ENCODE measurements at regions not wholly inside any gene's neighbourhood (a gene's known extent, or its start where the extent isn't known, plus 50 kb on each side); places are given as distances from the start of the nearest gene placed in this dataset.

DNA sequence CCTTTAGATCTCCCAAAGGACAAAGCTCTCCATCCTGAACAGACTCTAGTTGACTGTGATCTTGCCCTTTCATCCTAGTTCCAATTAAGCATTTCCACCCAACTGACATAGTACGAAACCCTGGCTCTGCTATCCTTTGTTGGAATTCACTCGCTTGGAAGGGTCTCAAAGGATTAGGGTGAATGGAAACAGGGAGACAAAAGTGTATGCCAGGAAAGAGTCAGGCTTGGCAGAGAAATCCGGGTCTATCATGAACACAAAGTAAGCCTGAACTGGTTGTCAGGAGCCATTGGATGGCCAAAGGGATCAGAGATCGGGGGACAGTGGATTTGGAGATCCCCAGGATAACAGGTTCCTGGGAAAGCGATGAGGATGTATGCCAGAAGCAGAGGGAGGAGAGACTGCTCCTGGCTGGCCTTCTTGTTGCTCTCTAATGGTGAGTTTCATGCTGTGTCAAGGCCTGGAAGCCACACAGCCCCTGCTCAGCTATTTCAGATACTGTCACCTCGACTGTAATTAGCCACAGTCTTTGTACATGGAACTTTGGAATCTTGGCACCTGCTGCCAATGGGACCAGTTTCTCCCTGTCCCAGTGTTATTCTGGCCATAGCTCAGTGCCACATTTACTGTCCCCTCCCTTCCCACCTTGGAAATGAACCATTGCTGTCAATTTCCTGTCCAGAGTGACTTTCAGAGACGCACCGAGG, 1168.7 kb upstream of the AUTS2 start:
- no peak for DNase-seq (ENCODE audit: low read depth in 4 of 4, low spot score in 2 of 4)

- DNase-seq (ENCODE audit: low read depth in 4 of 4, low spot score in 2 of 4) = no peak
Measured at GRCh38 chr7:68432585-68432984, 1165.7 kb upstream of the AUTS2 start.

DNA sequence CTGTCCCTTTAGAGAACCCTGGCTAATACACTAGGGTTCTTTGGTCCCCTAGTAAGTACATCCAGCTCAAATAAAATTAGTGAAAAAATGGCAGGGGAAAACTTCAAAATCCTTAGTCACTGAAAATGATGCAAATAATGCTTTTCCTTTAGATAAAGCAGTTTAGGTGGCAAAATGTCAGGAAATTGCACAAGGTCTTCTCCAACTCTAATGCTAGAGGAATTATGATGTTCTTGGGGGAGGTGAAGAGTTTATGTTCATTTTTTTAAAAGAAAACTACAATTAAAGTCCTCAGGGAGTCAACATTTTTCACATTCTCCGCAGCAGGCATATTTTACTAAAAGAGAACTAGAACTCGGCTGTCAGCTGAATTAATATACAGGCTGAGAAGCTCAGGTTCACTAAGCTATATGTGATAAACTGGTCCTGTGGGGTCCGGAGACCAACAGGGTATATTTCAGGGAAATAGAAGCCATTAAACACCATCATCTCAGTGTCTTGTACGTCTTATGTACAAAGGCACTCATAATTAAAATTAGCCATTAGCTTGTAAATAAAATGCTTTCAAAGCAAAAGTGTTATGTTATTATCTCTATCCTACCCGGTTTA, 1164.7 kb upstream of the AUTS2 start:
- no peak for DNase-seq (ENCODE audit: low read depth in 4 of 4, low spot score in 2 of 4)

GRCh38 chr7:68434857-68435256, 1163.4 kb upstream of the AUTS2 start:
- no peak for DNase-seq (ENCODE audit: low read depth in 4 of 4, low spot score in 2 of 4)

DNA sequence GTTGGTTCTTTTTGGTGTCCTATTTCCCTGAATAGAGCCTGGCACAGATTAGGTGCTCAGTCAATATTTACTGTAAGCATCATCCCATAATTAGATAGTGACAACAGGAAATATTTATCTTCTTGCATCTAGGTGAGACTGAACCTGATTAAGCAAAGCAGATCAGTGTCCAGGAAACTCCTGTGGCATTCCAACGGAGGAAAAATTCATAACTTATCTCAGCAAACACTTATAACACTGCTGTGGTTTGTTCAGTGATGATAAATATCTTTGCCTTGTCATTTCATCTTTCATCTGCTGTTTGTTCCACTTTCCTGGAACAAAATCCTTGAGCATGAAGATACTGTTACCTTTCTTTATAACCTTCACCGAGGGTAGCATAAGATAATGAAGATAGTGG, 1160.3 kb upstream of the AUTS2 start:
- no peak for DNase-seq (ENCODE audit: low read depth in 4 of 4, low spot score in 2 of 4)

GRCh38 chr7:68438811-68439210, 1159.5 kb upstream of the AUTS2 start:
- no peak for DNase-seq (ENCODE audit: low read depth in 4 of 4, low spot score in 2 of 4)

DNA sequence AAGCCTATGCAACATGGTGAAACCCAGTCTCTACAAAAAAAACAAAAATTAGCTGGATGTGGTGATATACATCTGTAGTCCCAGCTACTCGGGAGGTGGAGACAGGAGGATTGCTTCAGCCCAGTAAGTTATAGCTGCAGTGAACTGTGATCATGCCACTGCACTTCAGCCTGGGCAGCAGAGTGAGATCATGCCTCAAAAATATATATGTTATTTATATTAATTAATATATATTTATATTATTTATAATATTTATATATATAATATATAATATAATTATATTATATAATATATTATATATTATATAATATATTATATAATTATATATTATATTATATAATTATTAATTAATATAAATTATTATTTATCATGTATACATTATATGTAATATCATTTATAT, 1158.4 kb upstream of the AUTS2 start:
- DNase-seq (ENCODE audit: low read depth in 4 of 4, low spot score in 2 of 4) = no peak

GRCh38 chr7:68440866-68441265, 1157.4 kb upstream of the AUTS2 start:
- DNase-seq (ENCODE audit: low read depth in 4 of 4, low spot score in 2 of 4) = no peak

DNA sequence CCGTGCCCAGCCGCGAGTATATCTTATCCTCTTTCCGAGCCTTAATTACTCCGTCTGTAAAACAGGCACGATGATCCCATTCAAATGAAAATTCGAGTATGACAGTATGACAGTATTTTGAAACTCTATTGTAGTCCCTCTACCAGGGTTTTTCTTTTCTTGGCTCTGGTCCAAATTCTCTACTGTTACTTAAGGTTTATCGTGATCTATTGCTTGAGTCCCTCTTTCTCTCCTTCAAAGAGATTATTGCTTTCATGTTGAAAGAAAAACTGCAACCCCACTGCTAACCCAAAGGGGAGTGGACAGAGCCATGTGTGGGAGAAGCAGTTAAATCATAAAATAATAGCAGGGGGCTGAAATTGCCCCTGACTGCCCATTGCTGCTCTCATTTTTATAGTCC, 1156.6 kb upstream of the AUTS2 start:
- DNase-seq (ENCODE audit: low read depth in 4 of 4, low spot score in 2 of 4) = no peak

GRCh38 chr7:68442931-68443631, 1155.2 kb upstream of the AUTS2 start:
- DNase-seq (ENCODE audit: low read depth in 4 of 4, low spot score in 2 of 4) = no peak

- DNase-seq (ENCODE audit: low read depth in 4 of 4, low spot score in 2 of 4) = no peak
Measured at GRCh38 chr7:68444042-68444441, 1154.2 kb upstream of the AUTS2 start.

- DNase-seq (ENCODE audit: low read depth in 4 of 4, low spot score in 2 of 4) = no peak
Measured at GRCh38 chr7:68444956-68445355, 1153.3 kb upstream of the AUTS2 start.

- no peak for DNase-seq (ENCODE audit: low read depth in 4 of 4, low spot score in 2 of 4)
Measured at GRCh38 chr7:68446183-68446582, 1152.1 kb upstream of the AUTS2 start.

DNA sequence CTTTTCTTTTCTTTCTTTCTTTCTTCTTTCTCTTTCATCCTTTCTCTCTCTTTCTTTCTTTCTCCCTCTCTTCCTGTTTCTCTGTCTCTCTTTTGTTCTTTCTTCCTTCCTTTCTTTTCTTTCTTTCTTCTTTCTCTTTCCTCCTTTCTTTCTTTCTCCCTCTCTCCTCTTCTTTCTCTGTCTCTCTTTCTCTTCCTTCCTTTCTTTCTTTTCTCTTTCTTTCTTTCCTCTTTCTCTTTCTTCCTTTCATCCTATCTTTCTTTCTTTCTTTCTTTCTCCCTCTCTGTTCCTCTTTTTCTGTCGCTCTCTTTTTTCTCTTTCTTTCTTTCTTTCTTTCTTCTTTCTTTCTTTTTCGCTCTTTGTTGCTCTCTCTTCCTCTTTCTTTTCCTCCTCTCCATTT, 1149.2 kb upstream of the AUTS2 start:
- DNase-seq (ENCODE audit: low read depth in 4 of 4, low spot score in 2 of 4) = no peak

GRCh38 chr7:68449816-68450215, 1148.5 kb upstream of the AUTS2 start:
- no peak for DNase-seq (ENCODE audit: low read depth in 4 of 4, low spot score in 2 of 4)

DNA sequence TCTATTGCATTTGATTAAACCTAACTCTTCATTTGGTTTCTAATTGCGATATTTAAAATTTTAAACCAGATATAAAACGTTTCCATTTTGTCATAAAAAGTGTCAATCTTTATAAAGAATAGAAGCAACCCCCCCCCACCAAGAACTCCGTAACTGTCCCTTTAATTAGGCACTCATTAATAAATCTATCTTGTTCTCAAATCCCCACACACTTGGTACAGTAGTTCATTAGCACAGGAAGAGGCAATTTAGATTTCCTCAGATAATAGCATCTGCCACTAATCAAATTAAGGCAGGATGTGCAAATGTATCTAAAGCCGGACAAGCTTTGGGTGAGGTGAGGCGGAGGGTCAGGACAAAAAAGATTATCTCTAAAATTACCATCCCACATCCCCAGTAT, 1143.3 kb upstream of the AUTS2 start:
- DNase-seq (ENCODE audit: low read depth in 4 of 4, low spot score in 2 of 4) = no peak

GRCh38 chr7:68456469-68456868, 1141.8 kb upstream of the AUTS2 start:
- DNase-seq (ENCODE audit: low read depth in 4 of 4, low spot score in 2 of 4) = no peak

- DNase-seq (ENCODE audit: low read depth in 4 of 4, low spot score in 2 of 4) = no peak
Measured at GRCh38 chr7:68457481-68457880, 1140.8 kb upstream of the AUTS2 start.

DNA sequence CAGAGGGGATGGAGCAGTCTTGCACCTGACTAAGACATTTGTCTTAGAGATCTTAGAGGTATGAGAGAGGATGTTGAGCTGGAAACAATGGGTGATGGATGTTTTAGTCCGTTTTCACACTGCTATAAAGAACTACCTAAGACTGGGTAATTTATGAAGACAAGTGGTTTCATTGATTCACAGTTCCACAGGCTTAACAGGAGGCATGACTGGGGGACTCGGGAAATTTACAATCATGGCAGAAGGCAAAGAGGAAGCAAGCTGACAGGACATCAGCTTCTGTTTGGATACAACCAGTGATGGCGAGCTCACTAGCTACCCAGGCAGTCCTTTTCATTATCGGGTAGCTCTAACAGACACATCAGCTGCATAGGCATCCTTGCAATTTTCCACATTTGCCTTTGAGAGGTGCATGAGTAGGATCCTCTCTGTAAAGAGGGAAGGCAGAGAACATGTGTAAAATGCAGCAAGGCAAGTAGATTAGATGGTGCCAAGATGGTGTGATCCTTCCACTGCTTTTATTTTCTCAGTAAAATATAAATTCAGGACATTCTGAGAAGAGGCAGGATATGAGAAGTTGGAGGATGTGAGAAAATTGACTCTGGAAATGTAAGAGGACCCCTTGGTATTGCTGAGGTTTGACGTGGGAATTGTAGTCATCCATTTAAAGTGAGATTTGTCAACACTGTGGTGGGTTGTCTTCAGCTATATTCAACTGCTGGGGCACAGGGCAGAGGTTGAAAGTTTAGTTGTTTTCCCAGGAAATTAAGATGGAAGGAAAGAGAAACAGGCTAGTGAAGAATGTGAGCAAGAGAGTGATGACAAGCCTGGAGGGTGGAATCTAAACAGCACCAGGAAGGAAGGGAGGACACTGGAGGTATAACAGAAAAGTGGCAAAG, 1140.0 kb upstream of the AUTS2 start:
- no peak for DNase-seq (ENCODE audit: low read depth in 4 of 4, low spot score in 2 of 4)

GRCh38 chr7:68461430-68461829, 1136.8 kb upstream of the AUTS2 start:
- DNase-seq (ENCODE audit: low read depth in 4 of 4, low spot score in 2 of 4) = no peak

- DNase-seq (ENCODE audit: low read depth in 4 of 4, low spot score in 2 of 4) = no peak
Measured at GRCh38 chr7:68470836-68471435, 1127.3 kb upstream of the AUTS2 start.
